VCaP (cell line): ENCODE measurements at regions not wholly inside any gene's neighbourhood (a gene's known extent, or its start where the extent isn't known, plus 50 kb on each side); places are given as distances from the start of the nearest gene placed in this dataset.

Experiments used
- H3K27ac ChIP-seq: fragments of 450-650 bp; 2 replicates; pipeline ENCODE4 v1.5.1; 2017
- CTCF ChIP-seq: fragments of 450-650 bp; conservative IDR thresholded peaks from 2 replicates; pipeline ENCODE4 v1.5.1; 2017; ENCODE audit warnings: mild to moderate bottlenecking, moderate library complexity

DNA sequence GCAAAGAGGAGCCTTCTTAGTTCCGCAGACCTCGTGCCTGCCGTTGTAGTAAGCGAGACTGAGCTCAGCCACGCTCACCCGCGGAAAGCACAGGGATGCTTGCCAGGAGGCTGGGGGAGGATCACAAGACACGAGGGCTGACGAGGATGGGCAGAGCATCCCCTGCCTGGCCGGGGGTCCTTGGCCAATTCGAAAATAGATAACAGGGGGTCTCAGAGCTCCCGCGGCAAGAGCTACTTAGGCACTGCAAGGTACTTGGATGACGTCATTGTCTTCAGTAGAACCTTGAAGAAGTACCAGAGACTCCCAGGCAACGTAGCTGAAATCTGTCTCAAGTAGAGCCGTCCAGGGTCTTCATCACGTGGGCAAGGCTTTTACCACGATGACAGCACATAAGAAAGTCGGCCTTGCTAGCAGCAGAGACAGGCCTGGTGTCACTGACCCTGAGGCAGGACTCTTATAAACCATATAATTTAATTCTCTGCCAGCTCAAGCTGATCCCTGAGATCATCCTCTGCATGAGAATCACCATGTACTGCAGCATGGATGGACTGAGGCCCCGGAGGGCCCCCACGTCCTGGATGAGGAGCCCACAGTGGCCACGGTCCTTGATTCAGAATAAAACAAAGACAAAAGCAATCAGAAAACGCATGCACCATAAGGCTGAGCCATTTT lies 81.9 kb downstream of the TMEM18 start:
- TF ChIP-seq CTCF, result no peak
- no peak overlapping the region for H3K27ac ChIP-seq

GRCh38 chr2:594297-594949 lies 82.8 kb downstream of the TMEM18 start:
- H3K27ac ChIP-seq, result no peak overlapping the region
- TF ChIP-seq CTCF, result no peak

DNA sequence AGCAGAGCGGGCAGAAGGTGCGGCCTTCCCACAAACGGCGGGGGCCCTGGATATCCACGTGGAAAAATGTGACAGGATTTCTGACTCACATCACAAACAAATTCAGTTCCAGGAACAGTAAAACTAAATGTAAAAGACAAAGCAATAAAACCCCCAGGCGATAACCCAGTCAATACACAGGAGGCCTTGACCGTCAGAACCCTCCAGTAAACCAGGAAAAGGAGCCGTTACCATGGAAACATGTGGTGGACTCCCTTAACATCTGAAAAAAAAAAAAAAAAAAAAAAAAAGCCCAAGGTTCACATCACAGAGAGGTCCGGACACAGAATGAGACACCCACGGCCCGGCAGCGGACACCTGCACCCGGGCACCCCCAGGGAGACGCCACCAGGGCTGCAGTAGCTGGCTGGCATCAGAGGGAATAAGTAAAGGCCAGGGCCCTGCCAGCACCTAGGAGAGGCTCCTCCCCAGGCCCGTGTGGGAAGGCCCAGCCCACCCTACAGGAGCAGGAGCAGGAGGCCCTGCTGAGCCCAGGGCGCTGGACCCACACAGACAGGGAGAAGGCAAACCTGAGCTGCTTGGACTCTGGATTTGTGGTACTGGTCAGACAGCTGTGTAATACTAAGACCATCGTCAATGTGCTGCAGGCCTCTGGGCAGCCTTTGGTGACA lies 83.7 kb downstream of the TMEM18 start:
- TF ChIP-seq CTCF, result no peak
- H3K27ac ChIP-seq, result no peak overlapping the region

GRCh38 chr2:592737-593136 lies 84.5 kb downstream of the TMEM18 start:
- no peak overlapping the region for H3K27ac ChIP-seq
- no peak for TF ChIP-seq CTCF

GRCh38 chr2:590214-591175 lies 86.7 kb downstream of the TMEM18 start:
- H3K27ac ChIP-seq, result no peak overlapping the region
- TF ChIP-seq CTCF, result no peak

GRCh38 chr2:589281-590130 lies 87.7 kb downstream of the TMEM18 start:
- no peak for TF ChIP-seq CTCF

More at GRCh38 chr2:589281-590130, 87.7 kb downstream of the TMEM18 start:
- no peak overlapping the region for H3K27ac ChIP-seq
